CD14-positive monocyte (primary cell): ENCODE measurements at regions not wholly inside any gene's neighbourhood (a gene's known extent, or its start where the extent isn't known, plus 50 kb on each side); places are given as distances from the start of the nearest gene placed in this dataset.

Experiments used
- DNase-seq, 3 donors: peaks; one replicate each; pipeline ENCODE4 v3.0.0-alpha.2; 2011 to 2022
- H2AFZ ChIP-seq: 2 replicates; pipeline ENCODE4 v1.6.0; 2012; ENCODE audit warnings: mild to moderate bottlenecking, low read depth, low read length, inconsistent platforms; ENCODE audit not compliant: insufficient read depth, poor library complexity, severe bottlenecking
- H3K27ac ChIP-seq, 2 donors: 1 replicate in 1 of 2; 2 replicates in 1 of 2; pipeline ENCODE4 v1.5.1; 2012 to 2013; ENCODE audit warnings: low read length in 2 of 2, control low read depth in 1 of 2, inconsistent platforms in 1 of 2, low read depth in 1 of 2, mild to moderate bottlenecking in 1 of 2
- H3K27me3 ChIP-seq, 2 donors: one replicate each; pipeline versions ENCODE4 v1.6.0 to v1.6.1; 2011 to 2013; ENCODE audit warnings: low read length in 2 of 2; ENCODE audit not compliant: control insufficient read depth in 2 of 2, insufficient read depth in 2 of 2
- H3K36me3 ChIP-seq, 2 donors: replicated peaks in 1 of 2; 1 replicate in 1 of 2; 2 replicates in 1 of 2; pipeline versions ENCODE4 v1.5.1 to v1.6.1; 2012 to 2013; ENCODE audit warnings: low read length in 2 of 2, control low read depth in 1 of 2, inconsistent platforms in 1 of 2, mild to moderate bottlenecking in 1 of 2; ENCODE audit not compliant: insufficient read depth in 2 of 2, control insufficient read depth in 1 of 2
- H3K4me1 ChIP-seq, 2 donors: 1 replicate in 1 of 2; 2 replicates in 1 of 2; pipeline versions ENCODE4 v1.5.1 to v1.6.1; 2012 to 2013; ENCODE audit warnings: low read length in 2 of 2, control low read depth in 1 of 2, inconsistent platforms in 1 of 2, mild to moderate bottlenecking in 1 of 2, moderate library complexity in 1 of 2; ENCODE audit not compliant: insufficient read depth in 2 of 2, control insufficient read depth in 1 of 2
- H3K4me2 ChIP-seq: replicated peaks from 2 replicates; pipeline ENCODE3; 2012; ENCODE audit warnings: low read length, moderate library complexity, mild to moderate bottlenecking; ENCODE audit not compliant: poor library complexity, severe bottlenecking; ENCODE audit errors: extremely low read depth
- H3K4me3 ChIP-seq, 3 experiments: fragments of 200-600 bp in 1 of 3; sonication (generic) in 1 of 3; replicated peaks in 1 of 3; 1 replicate in 2 of 3; 2 replicates in 1 of 3; pipeline ENCODE4 v1.5.1; 2011 to 2013; ENCODE audit warnings: low read length in 3 of 3, mild to moderate bottlenecking in 3 of 3, control low read depth in 2 of 3, low read depth in 2 of 3, inconsistent platforms in 1 of 3, moderate library complexity in 1 of 3
- H3K79me2 ChIP-seq: 2 replicates; pipeline ENCODE4 v1.6.0; 2012; ENCODE audit warnings: mild to moderate bottlenecking, control low read depth, inconsistent platforms, low read length, moderate library complexity; ENCODE audit not compliant: insufficient read depth
- H3K9ac ChIP-seq: 2 replicates; pipeline ENCODE4 v1.6.0; 2017; ENCODE audit warnings: low read length, mild to moderate bottlenecking; ENCODE audit not compliant: insufficient read depth, poor library complexity, severe bottlenecking
- H3K9me3 ChIP-seq, 2 donors: replicated peaks in 1 of 2; 1 replicate in 1 of 2; 2 replicates in 1 of 2; pipeline versions ENCODE4 v1.5.1 to v1.6.1; 2012 to 2013; ENCODE audit warnings: low read length in 2 of 2, control low read depth in 1 of 2; ENCODE audit not compliant: control insufficient read depth in 1 of 2, insufficient read depth in 1 of 2
- H4K20me1 ChIP-seq: 2 replicates; pipeline ENCODE4 v1.6.0; 2012; ENCODE audit warnings: mild to moderate bottlenecking, low read length, control low read depth, moderate library complexity; ENCODE audit not compliant: insufficient read depth
- H3K27ac Mint-ChIP-seq, 7 donors: one replicate each; pipeline ENCODE4 v1.8.0; 2020; ENCODE audit warnings: mild to moderate bottlenecking in 7 of 7, mixed read lengths in 7 of 7, moderate library complexity in 6 of 7, inconsistent platforms in 2 of 7
- H3K27me3 Mint-ChIP-seq, 3 donors: one replicate each; pipeline ENCODE4 v1.8.0; 2021 to 2022; ENCODE audit warnings: low read depth in 3 of 3, mild to moderate bottlenecking in 3 of 3, mixed read lengths in 3 of 3, moderate library complexity in 3 of 3, inconsistent platforms in 1 of 3
- H3K36me3 Mint-ChIP-seq, 2 donors: one replicate each; pipeline ENCODE4 v1.8.0; 2020; ENCODE audit warnings: mixed read lengths in 2 of 2, inconsistent platforms in 1 of 2, mild to moderate bottlenecking in 1 of 2
- H3K4me1 Mint-ChIP-seq: one replicate; pipeline ENCODE4 v1.8.0; 2020; ENCODE audit warnings: mild to moderate bottlenecking, mixed read lengths
- H3K4me3 Mint-ChIP-seq, 2 donors: one replicate each; pipeline ENCODE4 v1.8.0; 2020; ENCODE audit warnings: mild to moderate bottlenecking in 2 of 2, mixed read lengths in 2 of 2, moderate library complexity in 1 of 2
- H3K9me3 Mint-ChIP-seq, 7 donors: one replicate each; pipeline ENCODE4 v1.8.0; 2020 to 2022; ENCODE audit warnings: mixed read lengths in 7 of 7, mild to moderate bottlenecking in 6 of 7, moderate library complexity in 6 of 7, inconsistent platforms in 2 of 7
- WGBS: methylation state at CpG from one replicate; pipeline ENCODE4 v1.1.5; 2013; ENCODE audit warnings: missing lambda C conversion rate; ENCODE audit not compliant: insufficient coverage; 5-methylcytosine and 5-hydroxymethylcytosine counted together
- intact Hi-C, 2 donors: fragments of 100-400 bp; cut with micrococcal nuclease; formaldehyde crosslinking; loops; one replicate each; pipeline versions ENCODE4 v1.15.0 to v1.15.1; 2023
- TF ChIP-seq, protein P1 (sequence below): fragments of 200-600 bp; IDR thresholded peaks from one replicate; pipeline ENCODE4 v1.8.0; 2022; ENCODE audit warnings: antibody characterized with exemption, mild to moderate bottlenecking

DNA sequence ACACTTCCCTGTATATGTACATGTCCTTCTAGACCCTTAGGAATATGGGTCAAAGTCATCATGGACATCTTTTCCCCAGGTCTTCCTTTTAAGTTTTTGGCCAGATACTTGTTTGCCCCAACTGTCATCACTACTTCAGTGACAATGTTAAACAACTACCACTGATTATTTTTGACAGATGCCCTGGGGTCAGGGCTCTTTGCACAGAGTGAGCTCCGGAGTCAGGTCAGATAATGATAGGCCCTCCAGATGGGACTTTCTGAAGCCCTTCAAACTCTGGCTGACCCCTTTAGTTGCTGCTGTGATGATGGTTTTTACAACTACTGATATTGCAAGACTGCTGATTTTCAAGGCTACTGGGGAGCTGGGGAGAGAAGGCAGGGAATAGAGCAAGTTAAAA, 449.4 kb upstream of the HS6ST1 start:
- Histone ChIP-seq H2AFZ (no peak overlapping the region), H3K9ac (no peak overlapping the region), H3K4me3 (no peak overlapping the region), H3K4me2 (no peak overlapping the region), H4K20me1 (no peaks in the 10 kb centered on the region), H3K9me3 (no peaks in the 10 kb centered on the region), H3K27ac (no peak overlapping the region), H3K4me1 (no peaks in the 10 kb centered on the region), H3K79me2 (no peaks in the 10 kb centered on the region), H3K27me3 (no peaks in the 10 kb centered on the region), H3K36me3 (no peaks in the 10 kb centered on the region)
- peaks cover 0 to 3% (median under 1%) of the 10 kb centered on the region in 3 donors for H3K27me3 Mint-ChIP-seq
- 75% methylated on average over 1 of the region's 1 CpG for WGBS
- H3K27ac Mint-ChIP-seq = no peak overlapping the region
- no peak for DNase-seq
- intact Hi-C loops = no loop called here
- H3K4me1 Mint-ChIP-seq = no peaks in the 10 kb centered on the region
- H3K9me3 Mint-ChIP-seq = peaks cover 4 to 11% (median 8%) of the 10 kb centered on the region in 7 donors
- no peak overlapping the region for H3K4me3 Mint-ChIP-seq
- TF ChIP-seq, protein P1, sequence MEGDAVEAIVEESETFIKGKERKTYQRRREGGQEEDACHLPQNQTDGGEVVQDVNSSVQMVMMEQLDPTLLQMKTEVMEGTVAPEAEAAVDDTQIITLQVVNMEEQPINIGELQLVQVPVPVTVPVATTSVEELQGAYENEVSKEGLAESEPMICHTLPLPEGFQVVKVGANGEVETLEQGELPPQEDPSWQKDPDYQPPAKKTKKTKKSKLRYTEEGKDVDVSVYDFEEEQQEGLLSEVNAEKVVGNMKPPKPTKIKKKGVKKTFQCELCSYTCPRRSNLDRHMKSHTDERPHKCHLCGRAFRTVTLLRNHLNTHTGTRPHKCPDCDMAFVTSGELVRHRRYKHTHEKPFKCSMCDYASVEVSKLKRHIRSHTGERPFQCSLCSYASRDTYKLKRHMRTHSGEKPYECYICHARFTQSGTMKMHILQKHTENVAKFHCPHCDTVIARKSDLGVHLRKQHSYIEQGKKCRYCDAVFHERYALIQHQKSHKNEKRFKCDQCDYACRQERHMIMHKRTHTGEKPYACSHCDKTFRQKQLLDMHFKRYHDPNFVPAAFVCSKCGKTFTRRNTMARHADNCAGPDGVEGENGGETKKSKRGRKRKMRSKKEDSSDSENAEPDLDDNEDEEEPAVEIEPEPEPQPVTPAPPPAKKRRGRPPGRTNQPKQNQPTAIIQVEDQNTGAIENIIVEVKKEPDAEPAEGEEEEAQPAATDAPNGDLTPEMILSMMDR = no peak
- H3K36me3 Mint-ChIP-seq = no peaks in the 10 kb centered on the region

DNA sequence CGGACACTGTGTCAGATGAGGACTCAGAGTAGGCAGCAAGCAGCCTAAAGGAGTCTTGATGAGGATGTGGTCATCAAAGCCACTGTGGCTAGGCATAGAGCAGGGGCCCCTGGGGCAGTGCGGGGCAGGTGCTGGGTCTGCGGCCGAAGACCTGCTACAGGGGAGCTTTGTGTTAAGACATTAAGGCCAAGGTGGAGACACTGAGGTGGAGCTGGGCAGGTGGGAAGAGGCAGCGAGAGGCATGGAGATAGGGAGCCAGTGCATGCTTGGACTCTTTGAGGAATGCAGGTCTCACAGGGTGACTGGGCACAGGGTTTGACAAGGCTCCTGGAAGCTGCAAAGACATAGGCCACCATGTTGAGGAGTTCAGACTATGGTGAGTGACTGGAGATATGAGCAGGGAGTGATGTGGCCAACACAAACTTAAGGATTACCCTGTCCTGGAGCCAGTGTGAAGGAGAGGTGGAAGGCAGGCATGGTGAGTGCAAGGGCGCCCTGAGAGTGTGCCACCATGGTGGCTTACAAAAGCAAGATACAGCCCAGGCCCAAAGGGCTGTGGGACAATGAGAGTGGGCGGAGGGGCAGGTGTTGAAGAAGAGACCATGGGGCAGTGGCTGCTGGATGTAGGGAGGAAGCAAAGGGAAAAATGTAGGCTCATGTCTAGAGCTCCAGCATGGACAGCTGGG, 450.9 kb upstream of the HS6ST1 start:
- no peak overlapping the region for H3K4me2 ChIP-seq
- no peak overlapping the region for H3K4me3 Mint-ChIP-seq
- intact Hi-C loops = no loop called here
- H2AFZ ChIP-seq = no peak overlapping the region
- no peaks in the 10 kb centered on the region for H3K27me3 ChIP-seq
- no peak overlapping the region for H3K27ac Mint-ChIP-seq
- no peak overlapping the region for H3K4me3 ChIP-seq
- peaks cover 0 to 3% (median 0%) of the 10 kb centered on the region in 3 donors for H3K27me3 Mint-ChIP-seq
- H3K36me3 ChIP-seq = no peaks in the 10 kb centered on the region
- no peaks in the 10 kb centered on the region for H3K4me1 Mint-ChIP-seq
- DNase-seq = peak in 1 of 3 donors; percentile 0
- H3K9ac ChIP-seq = no peak overlapping the region
- no peaks in the 10 kb centered on the region for H3K36me3 Mint-ChIP-seq
- TF ChIP-seq, protein P1 = no peak
- WGBS = 97% methylated on average over 7 of the region's 7 CpGs
- no peaks in the 10 kb centered on the region for H3K9me3 ChIP-seq
- no peaks in the 10 kb centered on the region for H4K20me1 ChIP-seq
- no peaks in the 10 kb centered on the region for H3K4me1 ChIP-seq
- peaks cover 0 to 5% (median 2%) of the 10 kb centered on the region in 7 donors for H3K9me3 Mint-ChIP-seq
- H3K79me2 ChIP-seq = no peaks in the 10 kb centered on the region
- no peak overlapping the region for H3K27ac ChIP-seq
